ENCODE measurements at regions not wholly inside any gene's neighbourhood (a gene's known extent, or its start where the extent isn't known, plus 50 kb on each side); places are given as distances from the start of the nearest gene placed in this dataset.

DNA sequence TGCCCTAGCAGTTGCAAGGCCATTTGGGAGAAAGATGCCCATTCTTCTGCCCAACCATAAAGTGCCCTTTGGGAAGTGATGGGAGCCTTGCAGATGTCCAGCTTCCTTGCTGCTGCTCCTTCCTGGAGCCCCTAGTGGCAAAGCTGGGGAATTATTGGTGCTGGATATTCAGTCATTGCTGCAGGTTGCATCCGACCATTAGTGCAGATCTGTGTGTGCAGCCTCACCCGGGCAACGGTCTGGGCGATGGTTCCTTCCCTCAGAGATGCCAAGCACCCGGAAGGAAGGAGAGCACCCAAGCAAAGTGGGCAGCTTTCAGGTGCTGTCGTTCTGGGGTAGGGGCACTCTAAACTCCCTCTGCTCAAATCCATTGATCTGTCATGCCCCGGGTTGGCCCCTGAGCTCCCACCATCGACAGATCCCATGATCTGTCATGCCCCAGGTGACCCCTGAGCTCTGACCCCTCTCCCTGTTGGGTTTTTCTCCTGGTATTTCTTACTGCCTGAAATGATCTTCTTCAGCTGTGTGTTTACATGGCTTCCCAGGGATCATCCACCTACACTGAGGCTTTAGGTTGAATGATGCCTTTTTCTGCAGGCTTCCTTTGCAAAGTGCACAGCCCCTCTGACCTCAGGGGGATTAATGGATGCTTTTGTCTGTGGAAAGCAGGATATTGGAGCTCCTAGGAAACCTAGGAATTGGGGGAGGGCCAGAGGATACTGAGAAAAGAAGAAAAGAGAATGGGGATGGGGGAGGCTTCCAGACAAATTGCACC lies 467.5 kb downstream of the PTPRU start:
- DNase-seq = no peak
- Histone ChIP-seq H3K4me3 (no peak overlapping the region), H3K36me3 (no peaks in the 10 kb centered on the region), H3K27me3 (peaks cover 0 to 19% of the 10 kb centered on the region in 2 donors), H3K9me3 (no peaks in the 10 kb centered on the region), H3K27ac (no peak overlapping the region), H3K4me1 (peaks cover 0 to 14% (median 5%) of the 10 kb centered on the region in 4 donors)
- TF ChIP-seq CTCF (IDR thresholded peaks at IDR 0.05) = peak; percentile 52 to 57
- intact Hi-C loops (cut with DNase I; ENCODE audit: low total_unique reads) = no loop called here

DNA sequence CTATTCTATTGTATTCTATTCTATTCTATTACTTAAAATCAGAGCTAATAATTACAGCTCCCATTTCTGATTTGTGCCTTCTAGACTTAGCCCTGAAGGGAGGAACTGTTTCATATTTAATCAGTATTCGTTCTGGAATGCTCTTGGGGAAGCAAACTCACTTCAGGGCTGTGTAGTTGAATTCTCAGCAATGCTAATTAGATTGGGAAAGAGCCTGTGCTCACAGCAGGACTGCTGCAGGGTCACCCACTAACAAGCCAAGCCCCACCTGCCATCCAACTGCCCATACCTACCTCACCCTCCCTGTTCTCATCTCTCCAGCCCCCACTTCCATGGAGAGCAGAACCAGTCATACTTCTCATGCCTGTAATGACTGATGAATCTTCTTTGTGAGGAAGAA lies 464.2 kb downstream of the PTPRU start:
- H3K9me3 ChIP-seq = no peaks in the 10 kb centered on the region
- no peak for DNase-seq
- H3K36me3 ChIP-seq = no peaks in the 10 kb centered on the region
- no peak overlapping the region for H3K4me3 ChIP-seq
- TF ChIP-seq CTCF (IDR thresholded peaks at IDR 0.05) = no peak
- H3K27me3 ChIP-seq = peaks cover 0 to 27% of the 10 kb centered on the region in 2 donors
- intact Hi-C loops (cut with DNase I; ENCODE audit: low total_unique reads) = no loop called here
- no peak overlapping the region for H3K27ac ChIP-seq
- H3K4me1 ChIP-seq = no peaks in the 10 kb centered on the region

DNA sequence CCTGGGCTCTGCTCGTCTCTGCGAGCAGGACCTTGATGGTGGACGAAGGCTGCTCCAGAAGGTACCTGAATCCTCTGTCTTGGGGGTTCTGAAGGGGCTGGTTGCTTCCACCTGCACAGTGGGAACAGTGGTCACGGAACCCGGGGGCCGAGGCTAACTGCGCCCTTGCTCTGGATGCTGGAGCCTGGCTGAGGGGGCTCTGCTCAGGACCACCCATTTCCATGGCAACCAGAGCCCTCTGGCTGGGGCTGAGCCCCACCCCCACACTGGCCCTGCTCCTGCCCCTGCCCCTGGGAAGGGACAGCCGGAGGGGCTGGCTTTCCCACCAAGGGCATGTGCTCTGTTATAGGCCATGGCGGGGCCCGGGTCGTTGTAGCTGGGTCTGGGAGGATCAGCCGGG lies 462.3 kb downstream of the PTPRU start:
- intact Hi-C loops (cut with DNase I; ENCODE audit: low total_unique reads) = no loop called here
- H3K9me3 ChIP-seq = peaks cover 0 to 4% (median 0%) of the 10 kb centered on the region in 3 donors
- H3K4me1 ChIP-seq = no peaks in the 10 kb centered on the region
- peaks cover 0 to 27% of the 10 kb centered on the region in 2 donors for H3K27me3 ChIP-seq
- no peak for TF ChIP-seq CTCF (IDR thresholded peaks at IDR 0.05)
- H3K27ac ChIP-seq = no peak overlapping the region
- no peak for DNase-seq
- no peaks in the 10 kb centered on the region for H3K36me3 ChIP-seq
- no peak overlapping the region for H3K4me3 ChIP-seq

DNA sequence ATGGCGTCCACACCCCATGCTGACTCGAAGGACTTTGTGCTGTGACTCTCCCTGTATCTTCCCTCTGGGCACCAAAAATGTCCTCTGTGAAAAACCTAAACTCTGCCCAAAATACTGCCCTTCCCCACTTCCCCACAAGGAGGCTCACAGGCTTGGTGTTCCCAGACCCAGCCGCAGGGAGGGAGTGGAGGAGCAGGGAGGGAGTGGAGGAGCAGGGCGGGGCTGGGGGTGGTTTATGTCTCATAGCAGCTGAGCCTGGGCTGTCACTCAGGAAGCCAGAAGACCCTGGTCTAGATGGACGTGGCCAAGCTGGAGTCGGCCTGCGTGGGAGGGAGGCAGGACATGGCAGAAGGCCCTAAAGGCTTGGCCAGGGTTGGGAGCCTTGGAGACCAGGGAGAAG lies 461.7 kb downstream of the PTPRU start:
- Histone ChIP-seq H3K36me3 (no peaks in the 10 kb centered on the region), H3K4me3 (no peak overlapping the region), H3K4me1 (no peaks in the 10 kb centered on the region), H3K27me3 (peaks cover 0 to 27% of the 10 kb centered on the region in 2 donors), H3K9me3 (peaks cover 0 to 10% (median 3%) of the 10 kb centered on the region in 3 donors), H3K27ac (no peak overlapping the region)
- intact Hi-C loops (cut with DNase I; ENCODE audit: low total_unique reads) = no loop called here
- DNase-seq = no peak
- TF ChIP-seq CTCF (IDR thresholded peaks at IDR 0.05) = peak in 1 of 2 experiments; percentile 24

DNA sequence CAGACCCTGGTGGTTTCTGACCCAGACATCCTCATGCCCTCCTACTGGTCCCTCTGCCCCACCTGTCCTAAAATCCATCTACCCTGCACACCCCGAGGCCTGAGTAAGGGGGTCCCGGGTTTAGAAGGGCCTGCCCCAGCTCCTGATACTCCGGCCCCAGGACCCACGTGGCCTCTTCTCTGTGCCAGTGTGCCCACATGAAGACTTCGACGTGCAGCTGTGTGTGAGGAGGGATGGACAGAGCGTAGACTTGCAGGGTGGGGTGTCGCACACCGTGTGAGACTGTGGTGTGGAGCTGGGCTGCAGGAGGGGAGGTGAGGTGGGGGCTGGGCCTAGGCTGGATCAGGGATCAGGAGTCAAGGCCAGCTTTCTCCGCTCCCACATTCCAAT lies 461.1 kb downstream of the PTPRU start:
- no peak for TF ChIP-seq CTCF (IDR thresholded peaks at IDR 0.05)
- Histone ChIP-seq H3K4me3 (no peak overlapping the region), H3K36me3 (no peaks in the 10 kb centered on the region), H3K27ac (no peak overlapping the region), H3K4me1 (no peaks in the 10 kb centered on the region), H3K9me3 (peaks cover 0 to 10% (median 8%) of the 10 kb centered on the region in 3 donors), H3K27me3 (peaks cover 0 to 27% of the 10 kb centered on the region in 2 donors)
- intact Hi-C loops (cut with DNase I; ENCODE audit: low total_unique reads) = no loop called here
- DNase-seq = no peak

Measured in tibial artery (tissue), 4 donors.